Lower lobe of right lung (tissue), 2 donors: ENCODE measurements at regions not wholly inside any gene's neighbourhood (a gene's known extent, or its start where the extent isn't known, plus 50 kb on each side); places are given as distances from the start of the nearest gene placed in this dataset.
A peak's percentile ranks its signal among the peaks of the same experiment; 100 is the strongest.

ENCODE experiments used
- ATAC-seq, 2 donors: fragments of 200-7000 bp; cut with Tn5 transposase; one replicate each; pipeline ENCODE4 v1.9.1; 2020 to 2022; ENCODE audit warnings: mild to moderate bottlenecking in 2 of 2, moderate library complexity in 2 of 2
- DNase-seq: peaks from one replicate; pipeline ENCODE4 v3.0.0-alpha.2; 2020
- H3K27ac ChIP-seq: fragments of 200-600 bp; one replicate; pipeline ENCODE4 v1.8.0; 2022
- H3K27me3 ChIP-seq: fragments of 200-600 bp; one replicate; pipeline ENCODE4 v1.8.0; 2022; ENCODE audit warnings: low read depth
- H3K36me3 ChIP-seq: fragments of 200-600 bp; one replicate; pipeline ENCODE4 v1.8.0; 2022; ENCODE audit warnings: mild to moderate bottlenecking
- H3K4me1 ChIP-seq: fragments of 200-600 bp; one replicate; pipeline ENCODE4 v1.8.0; 2022
- H3K4me3 ChIP-seq: fragments of 200-600 bp; one replicate; pipeline ENCODE4 v1.8.0; 2022; ENCODE audit warnings: mild to moderate bottlenecking
- H3K9me3 ChIP-seq: fragments of 200-600 bp; one replicate; pipeline ENCODE4 v1.8.0; 2022
- intact Hi-C: fragments of 100-400 bp; cut with DNase I; formaldehyde crosslinking; loops from one replicate; pipeline ENCODE4 v1.11.0; 2022
- TF ChIP-seq, protein P1 (sequence below): fragments of 200-600 bp; IDR thresholded peaks from one replicate; pipeline ENCODE4 v1.8.0; 2022; ENCODE audit warnings: antibody characterized with exemption, mild to moderate bottlenecking
- donor health status: DM: no; HTN: yes; CAD: no; lungs with severe emphysema.

DNA sequence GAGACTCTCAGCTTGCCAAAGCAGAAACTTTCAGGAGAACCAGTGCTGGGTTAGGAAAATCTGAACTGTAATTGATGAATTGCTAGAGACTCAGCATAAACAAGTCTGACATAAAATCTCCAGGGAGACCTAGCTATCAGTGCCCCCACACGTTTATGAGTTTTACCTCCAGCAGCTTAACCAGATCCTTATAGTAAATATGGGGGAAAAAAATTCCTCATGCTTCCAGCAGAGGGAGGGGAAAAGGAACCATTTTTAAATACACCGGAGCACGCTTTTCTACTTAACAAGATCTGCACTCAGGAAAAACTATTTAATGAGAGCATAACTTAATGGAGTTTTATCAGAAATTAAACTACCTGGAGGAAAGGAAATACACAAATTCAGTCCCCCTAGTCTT, 1040.7 kb upstream of the INTU start:
- intact Hi-C loops, result no loop called here
- Histone ChIP-seq H3K9me3 (no peaks in the 10 kb centered on the region), H3K27ac (no peak overlapping the region), H3K4me3 (no peak overlapping the region), H3K4me1 (no peaks in the 10 kb centered on the region), H3K36me3 (no peaks in the 10 kb centered on the region), H3K27me3 (no peaks in the 10 kb centered on the region)
- DNase-seq, result no peak
- TF ChIP-seq, protein P1, sequence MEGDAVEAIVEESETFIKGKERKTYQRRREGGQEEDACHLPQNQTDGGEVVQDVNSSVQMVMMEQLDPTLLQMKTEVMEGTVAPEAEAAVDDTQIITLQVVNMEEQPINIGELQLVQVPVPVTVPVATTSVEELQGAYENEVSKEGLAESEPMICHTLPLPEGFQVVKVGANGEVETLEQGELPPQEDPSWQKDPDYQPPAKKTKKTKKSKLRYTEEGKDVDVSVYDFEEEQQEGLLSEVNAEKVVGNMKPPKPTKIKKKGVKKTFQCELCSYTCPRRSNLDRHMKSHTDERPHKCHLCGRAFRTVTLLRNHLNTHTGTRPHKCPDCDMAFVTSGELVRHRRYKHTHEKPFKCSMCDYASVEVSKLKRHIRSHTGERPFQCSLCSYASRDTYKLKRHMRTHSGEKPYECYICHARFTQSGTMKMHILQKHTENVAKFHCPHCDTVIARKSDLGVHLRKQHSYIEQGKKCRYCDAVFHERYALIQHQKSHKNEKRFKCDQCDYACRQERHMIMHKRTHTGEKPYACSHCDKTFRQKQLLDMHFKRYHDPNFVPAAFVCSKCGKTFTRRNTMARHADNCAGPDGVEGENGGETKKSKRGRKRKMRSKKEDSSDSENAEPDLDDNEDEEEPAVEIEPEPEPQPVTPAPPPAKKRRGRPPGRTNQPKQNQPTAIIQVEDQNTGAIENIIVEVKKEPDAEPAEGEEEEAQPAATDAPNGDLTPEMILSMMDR, result peak; percentile 25
- ATAC-seq, result peak in 1 of 2 donors; percentile 47

DNA sequence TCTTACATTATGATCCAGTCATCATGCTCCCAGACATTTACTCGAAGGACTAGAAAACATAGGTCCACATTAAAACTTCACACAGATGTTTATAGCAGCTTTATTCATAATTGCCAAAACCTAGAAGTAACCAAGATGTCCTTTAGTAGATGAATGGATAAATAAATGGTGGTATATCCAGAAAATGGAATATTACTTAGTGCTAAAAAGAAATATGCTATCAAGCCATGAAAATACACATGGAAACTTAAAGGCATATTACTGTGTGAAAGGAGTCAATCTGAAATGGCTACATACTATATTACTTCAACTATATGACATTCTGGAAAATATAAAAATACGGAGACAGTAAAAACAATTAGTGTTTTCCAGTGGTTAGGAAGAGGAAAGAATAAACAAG, 1039.1 kb upstream of the INTU start:
- intact Hi-C loops, result no loop called here
- Histone ChIP-seq H3K36me3 (no peaks in the 10 kb centered on the region), H3K27me3 (no peaks in the 10 kb centered on the region), H3K4me1 (no peaks in the 10 kb centered on the region), H3K9me3 (no peaks in the 10 kb centered on the region), H3K4me3 (no peak overlapping the region), H3K27ac (no peak overlapping the region)
- ATAC-seq (no peak), DNase-seq (no peak)
- TF ChIP-seq, protein P1, result no peak

DNA sequence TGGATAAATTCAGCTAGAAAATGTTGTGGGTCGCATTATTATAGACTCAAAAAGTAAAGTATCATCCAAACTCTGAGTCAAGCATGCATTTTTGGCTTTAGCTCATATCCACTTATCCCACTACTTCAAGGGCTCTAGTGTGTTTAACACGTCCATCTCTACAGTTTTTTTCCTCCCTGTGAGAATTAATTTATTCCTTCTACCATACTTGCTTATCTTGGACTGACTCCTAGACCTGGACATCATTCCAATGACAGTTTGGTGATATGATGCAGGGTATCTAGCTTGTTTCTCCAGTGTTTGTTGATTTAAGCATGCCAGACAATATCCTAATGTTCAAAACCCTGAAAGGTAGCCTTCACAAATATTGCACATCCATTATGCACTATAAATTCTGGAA, 1037.1 kb upstream of the INTU start:
- Histone ChIP-seq H3K9me3 (no peaks in the 10 kb centered on the region), H3K27me3 (no peaks in the 10 kb centered on the region), H3K27ac (no peak overlapping the region), H3K36me3 (no peaks in the 10 kb centered on the region), H3K4me1 (no peaks in the 10 kb centered on the region), H3K4me3 (no peak overlapping the region)
- TF ChIP-seq, protein P1, result no peak
- ATAC-seq (no peak), DNase-seq (no peak)
- intact Hi-C loops, result no loop called here

DNA sequence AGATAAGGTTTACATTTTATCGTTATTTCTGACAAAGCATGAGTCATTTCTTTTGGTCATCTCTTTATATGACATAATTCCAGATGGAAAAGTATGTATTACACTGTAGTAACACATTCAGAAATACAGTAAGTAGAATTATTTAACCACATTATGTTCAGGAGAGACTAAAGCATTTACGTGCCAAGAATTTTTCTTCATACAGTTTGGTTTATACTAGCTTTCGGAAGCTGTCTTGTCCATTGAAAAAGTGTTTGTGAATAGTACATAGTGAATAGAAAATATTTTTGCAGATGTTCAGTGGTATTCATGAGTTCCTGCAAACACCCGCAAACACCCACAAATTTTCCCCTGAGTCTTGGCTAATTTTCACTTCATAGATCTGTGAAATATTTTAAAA, 1033.0 kb upstream of the INTU start:
- TF ChIP-seq, protein P1, result no peak
- no peaks in the 10 kb centered on the region for H3K36me3 ChIP-seq
- H3K27me3 ChIP-seq, result no peaks in the 10 kb centered on the region
- no peak overlapping the region for H3K27ac ChIP-seq
- no peak for DNase-seq
- intact Hi-C loops, result no loop called here
- no peaks in the 10 kb centered on the region for H3K4me1 ChIP-seq
- ATAC-seq, result no peak
- no peaks in the 10 kb centered on the region for H3K9me3 ChIP-seq
- H3K4me3 ChIP-seq, result no peak overlapping the region

DNA sequence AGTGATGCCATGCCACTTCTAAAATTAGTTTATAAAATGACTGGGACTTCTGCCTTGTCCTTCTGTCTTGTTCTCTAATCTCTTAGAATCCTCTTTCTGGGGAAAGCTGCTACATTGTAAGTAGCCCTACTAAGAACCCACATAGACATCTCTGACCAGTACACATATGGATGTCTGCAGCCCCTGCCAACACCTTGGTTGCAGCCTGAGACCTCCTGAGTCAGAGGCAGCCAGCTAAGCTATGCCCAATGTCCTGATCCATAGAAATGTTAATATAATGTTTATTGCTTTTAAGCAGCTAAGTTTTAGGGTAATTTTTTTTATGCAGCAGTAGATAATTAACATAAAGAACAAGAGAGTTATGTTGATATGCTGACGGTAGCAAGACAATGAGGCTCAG, 1029.5 kb upstream of the INTU start:
- Histone ChIP-seq H3K4me3 (no peak overlapping the region), H3K36me3 (no peaks in the 10 kb centered on the region), H3K27ac (no peak overlapping the region), H3K27me3 (no peaks in the 10 kb centered on the region), H3K9me3 (no peaks in the 10 kb centered on the region), H3K4me1 (no peaks in the 10 kb centered on the region)
- TF ChIP-seq, protein P1, result no peak
- no peak for ATAC-seq
- intact Hi-C loops, result no loop called here
- no peak for DNase-seq

DNA sequence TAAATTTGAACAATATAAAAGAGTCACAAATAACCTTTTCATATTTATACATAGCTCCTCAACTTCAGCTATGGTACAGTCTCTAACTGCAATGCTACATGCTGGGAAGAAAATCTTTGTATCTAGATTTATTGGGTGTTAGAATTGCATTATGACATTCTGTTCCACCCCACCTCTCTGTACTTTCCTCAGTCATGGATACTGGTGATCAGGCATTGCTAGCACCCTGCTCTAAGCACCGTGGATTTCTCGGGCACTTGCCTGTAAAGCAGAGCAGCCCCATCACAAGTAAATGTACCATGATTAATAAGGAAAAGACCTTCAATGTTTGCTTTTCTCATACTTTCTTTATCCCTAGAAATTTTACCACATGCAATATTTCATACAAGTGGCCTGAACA, 1028.9 kb upstream of the INTU start:
- no peak overlapping the region for H3K27ac ChIP-seq
- H3K27me3 ChIP-seq, result no peaks in the 10 kb centered on the region
- intact Hi-C loops, result no loop called here
- no peak for DNase-seq
- H3K36me3 ChIP-seq, result no peaks in the 10 kb centered on the region
- ATAC-seq, result no peak
- H3K4me1 ChIP-seq, result no peaks in the 10 kb centered on the region
- TF ChIP-seq, protein P1, result no peak
- no peaks in the 10 kb centered on the region for H3K9me3 ChIP-seq
- H3K4me3 ChIP-seq, result no peak overlapping the region
